ENCODE measurements at regions not wholly inside any gene's neighbourhood (a gene's known extent, or its start where the extent isn't known, plus 50 kb on each side); places are given as distances from the start of the nearest gene placed in this dataset.

DNA sequence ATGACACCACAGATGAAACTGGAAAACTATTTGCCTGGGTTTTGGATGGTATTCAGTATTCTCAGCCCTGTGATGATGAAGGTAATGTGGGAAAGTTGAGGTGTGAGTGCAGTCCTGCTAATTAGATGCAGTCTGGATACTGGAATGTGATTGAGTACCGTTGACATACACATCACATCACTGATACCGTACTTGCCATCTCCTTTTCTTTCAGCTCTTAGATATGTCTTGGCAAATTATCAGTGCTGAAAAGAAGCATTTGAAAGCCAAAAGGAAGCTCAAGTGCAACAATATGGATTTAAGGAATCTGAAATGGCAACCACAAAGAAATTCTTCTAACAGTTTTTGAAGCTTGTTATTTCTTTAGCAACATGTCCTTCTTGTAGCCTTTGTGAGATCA is 381.4 kb upstream of the TGFBR2 start:
- 58 to 70% methylated on average over 2 of the region's 2 CpGs for WGBS, 2 donors
- ATAC-seq (no peak), DNase-seq (no peak)
- intact Hi-C loops (cut with DNase I) = loop anchor here in 1 of 10 donors (10.0 kb wide), 1 partner anchor 210 kb away; no protein-coding TSS in a partner anchor
- H3K4me1 ChIP-seq = peaks cover 3 to 50% (median 26%) of the 10 kb centered on the region in 9 donors
- no peaks in the 10 kb centered on the region for H3K36me3 ChIP-seq
- H3K27ac ChIP-seq = no peak overlapping the region
- TF ChIP-seq, protein P1, sequence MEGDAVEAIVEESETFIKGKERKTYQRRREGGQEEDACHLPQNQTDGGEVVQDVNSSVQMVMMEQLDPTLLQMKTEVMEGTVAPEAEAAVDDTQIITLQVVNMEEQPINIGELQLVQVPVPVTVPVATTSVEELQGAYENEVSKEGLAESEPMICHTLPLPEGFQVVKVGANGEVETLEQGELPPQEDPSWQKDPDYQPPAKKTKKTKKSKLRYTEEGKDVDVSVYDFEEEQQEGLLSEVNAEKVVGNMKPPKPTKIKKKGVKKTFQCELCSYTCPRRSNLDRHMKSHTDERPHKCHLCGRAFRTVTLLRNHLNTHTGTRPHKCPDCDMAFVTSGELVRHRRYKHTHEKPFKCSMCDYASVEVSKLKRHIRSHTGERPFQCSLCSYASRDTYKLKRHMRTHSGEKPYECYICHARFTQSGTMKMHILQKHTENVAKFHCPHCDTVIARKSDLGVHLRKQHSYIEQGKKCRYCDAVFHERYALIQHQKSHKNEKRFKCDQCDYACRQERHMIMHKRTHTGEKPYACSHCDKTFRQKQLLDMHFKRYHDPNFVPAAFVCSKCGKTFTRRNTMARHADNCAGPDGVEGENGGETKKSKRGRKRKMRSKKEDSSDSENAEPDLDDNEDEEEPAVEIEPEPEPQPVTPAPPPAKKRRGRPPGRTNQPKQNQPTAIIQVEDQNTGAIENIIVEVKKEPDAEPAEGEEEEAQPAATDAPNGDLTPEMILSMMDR (IDR thresholded peaks at IDR 0.05) = no peak
- no peaks in the 10 kb centered on the region for H3K27me3 ChIP-seq
- H3K9me3 ChIP-seq = peaks cover 0 to 7% (median 0%) of the 10 kb centered on the region in 11 donors
- H3K4me3 ChIP-seq = no peak overlapping the region

DNA sequence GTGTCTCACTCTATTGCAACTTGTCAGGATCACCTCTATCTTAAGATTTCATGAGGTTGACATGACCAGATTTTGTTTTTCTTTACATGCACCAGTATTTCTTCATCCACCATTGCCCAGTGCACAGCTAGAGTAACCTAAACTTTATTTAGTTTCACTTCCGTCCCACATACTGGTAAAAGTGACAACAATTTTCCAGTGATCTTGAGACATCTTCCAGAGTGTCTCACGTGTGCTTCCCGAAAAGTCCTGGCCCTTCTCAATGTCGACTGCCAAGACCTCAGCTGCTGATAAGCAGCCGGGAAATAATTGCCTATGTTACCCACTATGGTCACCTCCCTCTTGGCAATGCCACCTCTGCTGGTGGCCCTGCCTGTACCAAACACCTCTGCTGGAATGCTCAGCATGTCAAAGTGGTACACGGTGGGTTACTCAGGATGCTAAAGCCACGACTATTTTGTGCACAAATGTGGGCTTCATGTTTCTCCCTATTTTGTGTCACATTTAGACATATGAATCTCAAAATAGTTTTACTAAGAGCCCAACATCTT is 379.7 kb upstream of the TGFBR2 start:
- Histone ChIP-seq H3K27ac (peak overlapping the region in 6 of 10 donors; percentile 8 to 68 (median 50)), H3K36me3 (no peaks in the 10 kb centered on the region), H3K27me3 (no peaks in the 10 kb centered on the region), H3K9me3 (peaks cover 0 to 7% (median 0%) of the 10 kb centered on the region in 11 donors), H3K4me3 (no peak overlapping the region), H3K4me1 (peaks cover 6 to 58% (median 35%) of the 10 kb centered on the region in 9 donors)
- ATAC-seq (peak in 4 of 8 donors; percentile 15 to 56 (median 34)), DNase-seq (peak in 1 of 2 donors; percentile 5)
- WGBS, 2 donors = 42% methylated on average over 7 of the region's 7 CpGs
- intact Hi-C loops (cut with DNase I) = loop anchor here in 1 of 10 donors (10.0 kb wide), 1 partner anchor 208 kb away; no protein-coding TSS in a partner anchor
- TF ChIP-seq, protein P1 (IDR thresholded peaks at IDR 0.05) = no peak

DNA sequence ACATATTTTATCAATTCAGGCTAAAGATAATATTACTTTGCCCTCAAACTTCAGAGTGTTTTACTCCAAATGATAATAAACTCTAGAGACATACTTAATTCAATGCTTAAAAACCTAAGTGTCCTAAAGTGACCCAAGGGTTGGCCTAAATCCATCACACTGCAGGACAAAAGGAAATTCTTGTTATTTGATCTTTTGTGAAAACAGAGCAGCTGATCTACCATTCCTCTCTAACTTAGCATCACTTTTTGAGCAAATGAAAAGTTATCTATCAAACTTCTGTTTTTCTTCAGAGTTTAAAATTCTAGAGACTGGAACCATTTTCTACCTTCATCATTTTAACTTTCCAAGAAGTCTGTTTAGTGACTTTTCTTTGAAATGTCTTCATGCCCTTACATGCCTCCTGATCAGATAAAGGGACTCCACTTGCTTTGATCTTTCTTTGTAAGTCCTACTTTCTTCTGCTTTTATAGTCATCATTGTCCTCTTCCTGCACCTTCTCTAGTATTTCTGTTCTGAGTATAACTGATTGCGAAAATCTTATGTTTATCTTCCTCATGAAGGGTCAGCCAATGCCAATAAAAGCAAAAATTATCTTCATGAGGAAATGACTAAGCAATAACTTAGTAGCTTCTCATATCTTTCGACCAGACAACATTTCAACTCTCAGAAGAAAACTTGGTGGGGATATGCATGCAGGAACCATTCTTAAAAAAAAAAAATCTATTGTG is 378.7 kb upstream of the TGFBR2 start:
- Histone ChIP-seq H3K36me3 (no peaks in the 10 kb centered on the region), H3K9me3 (peaks cover 0 to 7% (median 0%) of the 10 kb centered on the region in 11 donors), H3K27me3 (no peaks in the 10 kb centered on the region), H3K4me3 (no peak overlapping the region), H3K27ac (peak overlapping the region in 9 of 10 donors; percentile 5 to 68 (median 51)), H3K4me1 (peaks cover 6 to 60% (median 44%) of the 10 kb centered on the region in 9 donors)
- DNase-seq = peak in 1 of 2 donors; percentile 12
- WGBS, 2 donors = 39 to 40% methylated on average over 2 of the region's 2 CpGs
- peak; percentile 19 to 79 (median 64) for ATAC-seq
- TF ChIP-seq, protein P1 (IDR thresholded peaks at IDR 0.05) = no peak
- intact Hi-C loops (cut with DNase I) = loop anchor here in 1 of 10 donors (10.0 kb wide), 1 partner anchor 207 kb away; no protein-coding TSS in a partner anchor

DNA sequence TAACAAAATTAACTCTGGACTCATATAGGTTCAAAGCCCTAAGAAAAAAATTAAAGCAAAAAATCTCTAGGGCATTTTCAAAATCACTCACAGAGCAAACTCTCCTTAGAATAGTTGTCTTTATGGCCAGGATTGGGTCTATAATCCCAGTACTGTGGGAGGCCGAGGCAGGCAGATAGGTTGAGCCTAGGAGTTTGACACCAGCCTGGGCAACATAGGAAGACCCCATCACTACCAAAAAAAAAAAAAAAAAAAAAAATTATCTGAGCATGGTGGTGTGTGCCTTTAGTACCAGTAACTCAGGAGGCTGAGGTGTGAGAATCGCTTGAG is 378.1 kb upstream of the TGFBR2 start:
- Histone ChIP-seq H3K4me1 (peaks cover 6 to 66% (median 46%) of the 10 kb centered on the region in 9 donors), H3K36me3 (no peaks in the 10 kb centered on the region), H3K27me3 (no peaks in the 10 kb centered on the region), H3K9me3 (peaks cover 0 to 6% (median 0%) of the 10 kb centered on the region in 11 donors), H3K4me3 (no peak overlapping the region), H3K27ac (peak overlapping the region in 7 of 10 donors; percentile 8 to 68 (median 54))
- ATAC-seq = peak in 2 of 8 donors; percentile 1 to 11
- TF ChIP-seq, protein P1 (IDR thresholded peaks at IDR 0.05) = no peak
- intact Hi-C loops (cut with DNase I) = loop anchor here in 1 of 10 donors (10.0 kb wide), 1 partner anchor 207 kb away; no protein-coding TSS in a partner anchor
- 94 to 97% methylated on average over 2 of the region's 2 CpGs for WGBS, 2 donors
- no peak for DNase-seq

Data from heart right ventricle (tissue), 16 donors.